HG03159 (cell line): ENCODE measurements at regions not wholly inside any gene's neighbourhood (a gene's known extent, or its start where the extent isn't known, plus 50 kb on each side); places are given as distances from the start of the nearest gene placed in this dataset.
"Not testable (repeated sequence)": the region's sequence is repeated elsewhere in the genome, so short reads cannot be mapped to it uniquely, and the experiment has no call there.

Source experiments
- ATAC-seq: cut with Tn5 transposase; IDR thresholded peaks from one replicate; pipeline ENCODE4 v1.9.1; 2021; ENCODE audit warnings: mild to moderate bottlenecking, moderate library complexity; ENCODE audit not compliant: unreplicated experiment

- no peak for ATAC-seq
Measured at GRCh38 chr18:49697049-49697448, 116.3 kb downstream of the ACAA2 start.

GRCh38 chr18:49694402-49694801 lies 118.9 kb downstream of the ACAA2 start:
- ATAC-seq: no peak

DNA sequence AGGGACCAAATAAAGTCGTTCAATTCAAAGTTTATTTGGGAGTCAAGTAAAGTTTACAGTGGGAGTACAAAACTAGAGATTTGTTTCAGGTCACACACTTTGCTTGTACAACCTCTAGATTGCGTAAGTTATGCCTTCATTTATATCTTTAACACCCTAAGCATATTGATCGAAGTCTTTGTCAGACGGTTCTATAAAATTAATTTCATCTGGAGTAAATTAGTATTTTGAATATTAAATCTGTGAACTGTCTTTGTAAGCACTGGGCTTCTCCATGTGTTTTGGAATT lies 119.7 kb downstream of the ACAA2 start:
- no peak for ATAC-seq

DNA sequence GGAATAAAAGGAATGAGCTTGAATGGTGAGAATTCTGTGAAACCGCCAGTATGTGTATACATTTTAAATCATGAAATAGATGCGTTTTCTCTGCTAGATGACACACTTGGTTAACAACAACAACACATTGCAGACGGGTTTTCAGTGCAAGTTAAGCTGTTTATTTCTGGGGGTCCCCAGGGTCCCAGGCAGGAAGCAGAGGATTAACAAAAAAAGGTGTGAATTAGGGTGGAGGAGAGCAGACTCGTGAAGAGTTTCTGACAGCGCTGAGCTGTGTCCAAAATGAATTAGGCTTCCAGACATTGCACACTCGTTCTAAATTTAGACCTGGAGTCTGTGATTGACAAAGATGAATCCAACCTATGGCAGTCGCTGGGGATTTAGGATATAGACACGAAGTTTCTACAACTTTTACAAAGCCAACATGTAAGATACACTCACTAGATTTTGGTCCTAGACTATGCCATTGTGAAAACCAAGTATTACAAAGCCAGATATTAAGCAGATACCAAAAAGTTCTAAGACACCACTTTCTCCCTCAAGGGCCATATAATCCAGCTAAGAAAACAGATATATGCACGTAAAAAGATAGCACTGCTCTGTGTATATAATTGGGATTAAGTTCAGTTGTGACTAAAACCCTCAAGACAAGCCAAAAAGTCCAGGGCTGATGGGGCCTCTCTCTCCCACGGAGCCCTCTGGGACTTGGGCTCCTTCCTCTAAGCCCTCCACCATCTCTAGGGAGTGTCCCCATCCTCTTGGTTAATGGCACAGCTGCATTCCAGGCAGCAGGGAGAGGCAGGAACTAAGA lies 120.2 kb downstream of the ACAA2 start:
- no peak for ATAC-seq

- no peak for ATAC-seq
Measured at GRCh38 chr18:49691177-49691608, 122.1 kb downstream of the ACAA2 start.

- ATAC-seq: no peak
Measured at GRCh38 chr18:49690312-49690711, 123.0 kb downstream of the ACAA2 start.

DNA sequence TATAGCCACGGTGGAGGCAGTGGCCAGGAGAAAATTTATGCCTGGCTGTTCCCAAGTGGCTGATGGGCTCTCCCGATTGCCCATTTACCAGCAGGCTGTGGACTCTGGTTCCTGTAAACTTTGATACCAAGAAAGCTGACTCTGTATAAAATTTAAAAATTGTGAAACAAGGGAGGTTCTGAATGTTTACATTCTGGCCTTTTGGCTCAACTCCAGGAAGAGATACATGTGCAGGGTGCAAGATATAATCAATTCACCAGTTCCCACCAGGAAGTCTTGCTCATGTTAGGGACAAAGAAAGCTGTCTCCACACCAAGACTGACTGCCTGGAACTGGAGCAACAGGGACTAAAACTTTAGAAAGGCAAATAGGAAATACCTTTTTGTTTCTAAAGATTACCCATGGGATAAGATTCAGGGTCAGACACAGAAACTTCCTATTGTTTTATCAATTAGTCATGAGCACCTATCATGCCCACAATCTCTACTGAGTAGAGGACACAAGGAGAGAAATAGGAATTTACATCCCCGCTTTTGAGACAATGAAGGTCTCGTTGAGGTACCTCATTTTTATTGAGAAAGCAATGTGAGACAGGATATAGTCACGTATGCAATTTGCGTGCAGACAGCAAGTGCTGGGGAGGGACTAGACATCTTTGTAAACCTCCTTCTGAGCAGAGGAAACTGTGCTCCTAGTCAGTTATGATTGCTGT lies 123.5 kb downstream of the LIPG start:
- ATAC-seq: no peak

DNA sequence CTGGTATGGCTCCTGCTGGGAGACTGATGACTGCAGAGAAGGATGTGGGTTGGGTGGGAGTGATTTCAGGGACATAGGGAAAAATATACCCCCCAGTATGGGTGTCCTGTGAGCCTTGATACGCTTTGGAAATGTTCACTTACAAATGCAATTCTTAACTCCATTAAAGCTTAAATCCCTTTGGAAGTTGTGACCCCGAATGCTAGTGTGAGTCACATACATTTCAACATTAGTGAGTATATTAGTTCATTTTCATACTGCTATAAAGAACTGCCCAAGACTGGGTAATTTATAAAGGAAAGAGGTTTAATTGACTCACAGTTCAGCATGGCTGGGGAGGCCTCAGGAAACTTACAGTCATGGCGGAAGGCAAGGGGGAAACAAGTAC lies 120.9 kb downstream of the LIPG start:
- ATAC-seq: not testable (repeated sequence)

DNA sequence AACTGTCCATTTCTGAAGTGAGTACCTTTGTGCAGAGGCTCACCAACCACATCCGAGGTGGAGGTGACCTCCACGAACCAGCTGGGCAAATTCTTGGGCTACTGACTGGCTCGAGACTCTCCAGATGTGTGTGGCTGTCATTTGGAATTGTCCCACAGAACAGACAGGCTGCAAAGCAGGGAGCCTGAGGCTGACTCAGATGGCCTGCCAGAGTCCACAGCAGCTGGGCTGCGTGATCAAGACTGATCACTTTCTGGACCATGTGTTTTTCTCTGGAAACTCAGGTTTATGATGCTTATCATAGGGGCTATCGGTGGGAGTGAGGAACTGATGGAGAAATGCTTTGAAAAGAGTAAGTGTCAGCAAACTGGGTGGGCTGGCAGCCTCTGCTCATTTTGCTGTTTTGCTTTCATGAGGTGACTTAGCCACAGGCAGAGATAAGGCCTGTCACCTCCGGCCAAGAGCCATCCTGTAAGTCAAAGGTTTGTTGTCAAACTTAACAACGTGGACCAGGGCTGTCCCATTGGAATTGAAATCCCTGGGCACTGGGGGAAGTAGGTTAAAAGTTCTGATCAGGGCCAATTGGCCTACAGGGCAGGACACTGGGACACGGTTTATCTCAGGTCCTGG lies 120.4 kb downstream of the LIPG start:
- no peak for ATAC-seq

DNA sequence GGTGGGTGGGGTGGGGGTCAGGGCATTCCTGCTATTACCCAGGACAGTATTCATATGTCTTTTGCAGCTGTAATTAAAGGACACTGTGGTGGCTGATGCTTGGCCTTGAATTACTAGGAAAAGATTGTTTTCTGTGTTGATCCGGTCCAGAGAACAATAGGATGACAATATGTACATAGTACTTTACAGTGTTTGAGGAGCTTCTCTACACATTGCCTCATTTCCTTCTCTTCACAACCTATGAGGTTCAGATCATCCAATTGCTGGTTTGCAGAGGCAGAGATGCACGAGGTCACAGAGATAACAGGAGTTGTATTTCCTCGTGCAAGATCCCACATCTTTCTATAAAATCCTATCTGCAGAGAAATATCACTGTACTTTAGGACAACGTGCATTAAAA lies 119.5 kb downstream of the LIPG start:
- no peak for ATAC-seq

- no peak for ATAC-seq
Measured at GRCh38 chr18:49678440-49678839, 116.6 kb downstream of the LIPG start.

- ATAC-seq: peak; percentile 79
Measured at GRCh38 chr18:49677762-49678413, 116.0 kb downstream of the LIPG start.

- no peak for ATAC-seq
Measured at GRCh38 chr18:49677081-49677480, 115.2 kb downstream of the LIPG start.

- ATAC-seq: no peak
Measured at GRCh38 chr18:49673281-49673680, 111.4 kb downstream of the LIPG start.

- no peak for ATAC-seq
Measured at GRCh38 chr18:49672853-49673252, 111.0 kb downstream of the LIPG start.

GRCh38 chr18:49669403-49669802 lies 107.5 kb downstream of the LIPG start:
- no peak for ATAC-seq

- ATAC-seq: no peak
Measured at GRCh38 chr18:49668574-49669275, 106.9 kb downstream of the LIPG start.

DNA sequence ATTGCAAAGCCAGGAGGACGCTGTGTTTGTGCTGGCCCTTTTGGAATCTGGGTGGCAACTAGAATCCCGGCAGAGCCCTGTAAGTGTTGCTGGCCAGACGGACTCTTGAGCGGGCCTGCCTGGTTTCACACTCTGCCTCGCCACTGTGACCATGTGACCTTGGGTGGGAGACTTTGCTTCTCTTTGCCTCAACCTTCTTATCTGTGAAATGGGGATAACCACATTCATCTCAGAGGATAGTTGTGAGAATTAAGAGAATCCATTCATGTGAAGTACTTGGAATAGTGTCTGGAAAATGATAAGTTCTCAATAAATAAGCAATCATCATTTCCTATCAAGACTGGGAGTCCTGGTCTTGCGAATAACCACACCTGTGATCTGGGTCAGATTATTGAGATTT lies 105.6 kb downstream of the LIPG start:
- no peak for ATAC-seq

DNA sequence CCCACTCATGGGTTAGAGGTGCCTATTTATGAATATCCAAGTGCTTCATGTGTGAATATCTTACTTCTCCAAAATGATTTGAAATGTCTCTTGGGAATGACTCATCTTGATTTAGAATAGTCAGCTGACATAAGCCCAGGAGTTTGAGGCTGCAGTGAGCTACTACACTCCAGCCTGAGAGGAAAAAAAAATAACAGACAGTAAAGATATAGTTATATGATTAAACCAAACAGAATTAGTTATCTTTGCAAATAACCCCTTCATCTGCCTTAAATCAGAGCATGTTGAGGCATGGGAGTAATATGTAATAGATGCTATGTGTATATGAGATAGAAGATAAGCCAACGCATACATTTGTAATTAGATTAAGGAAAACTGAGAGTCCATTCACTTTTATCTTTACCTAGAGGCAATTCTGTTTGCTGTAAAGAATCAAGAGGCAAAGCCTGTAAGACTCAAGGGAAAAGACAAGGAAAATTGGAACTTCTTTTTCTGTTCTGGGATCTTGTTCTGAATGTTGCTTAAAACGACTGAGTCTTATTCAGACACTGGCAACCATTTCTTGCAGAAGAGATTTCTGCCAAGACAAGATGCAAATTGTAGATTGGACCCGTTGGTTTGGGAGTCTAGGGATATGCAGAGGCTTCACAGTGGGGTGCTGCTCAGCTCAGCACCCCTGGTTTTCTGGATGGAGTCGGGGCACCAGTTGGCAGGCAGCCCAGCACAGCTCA lies 104.4 kb downstream of the LIPG start:
- ATAC-seq: no peak
